ENCODE measurements at regions not wholly inside any gene's neighbourhood (a gene's known extent, or its start where the extent isn't known, plus 50 kb on each side); places are given as distances from the start of the nearest gene placed in this dataset.
"Not testable (repeated sequence)": the region's sequence is repeated elsewhere in the genome, so short reads cannot be mapped to it uniquely, and the experiment has no call there.

DNA sequence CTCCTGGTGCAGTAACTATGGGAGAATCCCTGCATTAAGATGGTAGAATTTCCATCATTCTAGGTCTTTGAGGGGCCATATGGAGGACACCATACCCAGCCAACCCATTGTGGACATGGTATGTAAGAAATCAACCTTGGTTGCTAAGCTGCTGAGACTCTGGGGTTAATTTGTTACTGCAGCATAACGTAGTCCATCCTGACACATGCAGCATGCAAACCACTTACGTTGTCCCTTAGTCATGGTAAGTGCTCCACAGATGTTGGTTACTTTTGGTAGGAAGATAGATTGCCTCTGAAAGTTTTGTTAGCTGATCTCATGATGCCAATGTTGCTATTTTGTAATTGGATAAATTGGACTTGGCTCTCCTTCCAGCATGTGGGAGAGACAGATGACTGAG lies 53.8 kb upstream of the EEF2KMT start:
- intact Hi-C loops (cut with DNase I; ENCODE audit: low total_unique reads); H3K4me1 ChIP-seq; DNase-seq; H3K9me3 ChIP-seq; H3K4me3 ChIP-seq; H3K36me3 ChIP-seq; H3K27ac ChIP-seq: not testable (repeated sequence)
- peaks cover 0 to 14% (median 0%) of the 10 kb centered on the region in 7 donors for H3K27me3 ChIP-seq (replicated peaks in 1 of 7)
- 65 to 79% (median 74%) methylated on average over 2 of the region's 2 CpGs for WGBS, 5 donors

Small RNAs in the stretch of these regions (microRNA-seq; reads per million reads assigned to microRNA genes)
- 0 reads per million in 3 donors for gene MIR8065

Small RNAs in the stretch of these regions (small RNA-seq; reads per million reads assigned to genes)
- gene AC007012.1 (0 reads per million in 4 donors), gene MIR8065 (0 reads per million in 4 donors), gene RNU6-328P (0 reads per million in 4 donors), gene RNU6-457P (0 reads per million in 4 donors), gene RNU7-99P (0 reads per million in 4 donors), gene SNRPCP20 (0 reads per million in 4 donors)
